ENCODE measurements at regions not wholly inside any gene's neighbourhood (a gene's known extent, or its start where the extent isn't known, plus 50 kb on each side); places are given as distances from the start of the nearest gene placed in this dataset.
A peak's percentile ranks its signal among the peaks of the same experiment; 100 is the strongest.

DNA sequence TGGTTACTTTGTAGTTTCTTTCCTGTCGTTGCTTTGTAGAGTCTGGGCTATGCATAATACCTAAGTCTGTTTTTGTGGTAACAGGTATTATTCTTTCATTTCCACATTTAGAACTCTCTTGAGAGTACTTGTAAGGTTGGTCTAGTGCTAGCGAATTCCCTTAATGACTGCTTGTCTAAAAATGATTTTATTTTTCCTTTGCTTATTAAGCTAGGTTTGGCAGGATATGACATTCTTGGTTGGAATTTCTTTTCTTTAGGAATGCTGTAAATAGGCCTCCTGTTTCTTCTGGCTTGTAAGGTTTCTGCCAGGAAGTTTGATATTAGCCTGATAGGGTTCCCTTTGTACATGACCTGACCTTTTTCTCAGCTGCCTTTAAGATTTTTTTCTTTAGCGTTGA is 70.1 kb upstream of the SGO1 start:
- TF ChIP-seq POLR2A (IDR thresholded peaks at IDR 0.05) = no peak
- TF ChIP-seq POLR2AphosphoS5 (IDR thresholded peaks at IDR 0.05; ENCODE audit: insufficient read depth in 1 of 2, low read depth in 1 of 2) = peak in 1 of 2 donors; percentile 54
- TF ChIP-seq, protein P1, sequence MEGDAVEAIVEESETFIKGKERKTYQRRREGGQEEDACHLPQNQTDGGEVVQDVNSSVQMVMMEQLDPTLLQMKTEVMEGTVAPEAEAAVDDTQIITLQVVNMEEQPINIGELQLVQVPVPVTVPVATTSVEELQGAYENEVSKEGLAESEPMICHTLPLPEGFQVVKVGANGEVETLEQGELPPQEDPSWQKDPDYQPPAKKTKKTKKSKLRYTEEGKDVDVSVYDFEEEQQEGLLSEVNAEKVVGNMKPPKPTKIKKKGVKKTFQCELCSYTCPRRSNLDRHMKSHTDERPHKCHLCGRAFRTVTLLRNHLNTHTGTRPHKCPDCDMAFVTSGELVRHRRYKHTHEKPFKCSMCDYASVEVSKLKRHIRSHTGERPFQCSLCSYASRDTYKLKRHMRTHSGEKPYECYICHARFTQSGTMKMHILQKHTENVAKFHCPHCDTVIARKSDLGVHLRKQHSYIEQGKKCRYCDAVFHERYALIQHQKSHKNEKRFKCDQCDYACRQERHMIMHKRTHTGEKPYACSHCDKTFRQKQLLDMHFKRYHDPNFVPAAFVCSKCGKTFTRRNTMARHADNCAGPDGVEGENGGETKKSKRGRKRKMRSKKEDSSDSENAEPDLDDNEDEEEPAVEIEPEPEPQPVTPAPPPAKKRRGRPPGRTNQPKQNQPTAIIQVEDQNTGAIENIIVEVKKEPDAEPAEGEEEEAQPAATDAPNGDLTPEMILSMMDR (IDR thresholded peaks at IDR 0.05) = no peak
- no peak overlapping the region for H3K4me3 ChIP-seq
- H3K4me1 ChIP-seq = no peaks in the 10 kb centered on the region
- no peaks in the 10 kb centered on the region for H3K9me3 ChIP-seq
- DNase-seq (ENCODE audit: extremely low spot score in 2 of 2) = no peak
- H3K27me3 ChIP-seq = no peaks in the 10 kb centered on the region
- H3K36me3 ChIP-seq = no peaks in the 10 kb centered on the region
- intact Hi-C loops (cut with DNase I) = no loop called here
- no peak overlapping the region for H3K27ac ChIP-seq

DNA sequence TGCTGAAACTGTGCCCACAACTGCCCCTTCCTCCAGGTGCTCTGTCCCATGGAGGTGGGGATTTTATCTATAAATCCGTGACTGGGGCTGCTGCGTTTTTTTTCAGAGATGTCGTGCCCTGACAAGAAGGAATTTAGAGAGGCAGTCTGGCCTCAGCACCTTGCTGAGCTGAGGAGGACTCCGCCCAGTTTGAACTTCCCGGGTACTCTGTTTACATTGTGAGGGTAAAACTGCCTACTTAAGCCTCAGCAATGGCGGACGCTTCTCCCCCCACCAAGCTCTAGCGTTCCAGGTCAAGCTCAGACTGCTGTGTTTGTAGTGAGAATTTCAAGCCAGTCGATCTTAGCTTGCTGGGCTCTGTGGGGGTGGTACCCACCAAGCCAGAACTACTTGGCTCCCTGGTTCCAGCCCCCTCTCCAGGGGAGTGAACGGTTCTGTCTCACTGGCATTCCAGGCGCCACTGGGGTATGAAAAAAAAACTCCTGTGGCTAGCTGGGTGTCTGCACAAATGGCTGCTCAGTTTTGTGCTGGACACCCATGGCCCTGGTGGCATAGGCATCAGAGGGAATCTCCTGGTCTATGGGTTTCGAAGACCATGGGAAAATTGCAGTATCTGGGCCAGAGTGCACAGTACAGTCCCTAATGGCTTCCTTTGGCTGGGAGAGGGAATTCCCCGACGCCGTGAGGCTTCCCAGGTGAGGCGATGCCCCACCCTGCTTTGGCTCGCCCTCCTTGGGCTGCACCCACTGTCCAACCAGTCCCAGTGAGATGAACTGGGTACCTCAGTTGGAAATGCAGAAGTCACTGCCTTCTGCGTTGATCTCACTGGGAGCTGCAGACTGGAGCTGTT is 68.5 kb upstream of the SGO1 start:
- Histone ChIP-seq H3K9me3 (no peaks in the 10 kb centered on the region), H3K27ac (no peak overlapping the region), H3K4me1 (no peaks in the 10 kb centered on the region), H3K27me3 (no peaks in the 10 kb centered on the region), H3K36me3 (no peaks in the 10 kb centered on the region), H3K4me3 (no peak overlapping the region)
- intact Hi-C loops (cut with DNase I) = no loop called here
- DNase-seq (ENCODE audit: extremely low spot score in 2 of 2) = no peak
- TF ChIP-seq, protein P1 (IDR thresholded peaks at IDR 0.05) = no peak
- TF ChIP-seq POLR2A (IDR thresholded peaks at IDR 0.05) = no peak
- TF ChIP-seq POLR2AphosphoS5 (IDR thresholded peaks at IDR 0.05; ENCODE audit: insufficient read depth in 1 of 2, low read depth in 1 of 2) = no peak

DNA sequence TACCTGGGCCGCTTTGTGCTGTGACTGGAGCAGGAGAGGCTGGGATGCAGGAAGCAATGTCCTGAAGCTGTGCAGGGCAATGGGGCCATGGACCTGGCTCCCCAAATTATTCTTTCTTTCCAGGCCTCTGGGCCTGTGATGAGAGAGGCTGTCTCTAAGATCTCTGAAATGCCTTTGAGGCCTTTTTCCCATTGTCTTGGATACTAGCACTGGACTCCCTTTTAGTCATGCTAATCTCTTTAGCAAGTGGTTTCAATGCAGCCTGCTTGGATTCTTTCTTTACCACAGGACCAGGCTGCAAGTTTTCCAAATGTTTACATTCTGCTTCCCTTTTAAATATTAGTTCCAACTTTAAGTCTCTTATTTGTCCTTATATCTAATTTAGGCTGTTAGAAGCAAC is 64.8 kb upstream of the SGO1 start:
- Histone ChIP-seq H3K27me3 (no peaks in the 10 kb centered on the region), H3K4me3 (no peak overlapping the region), H3K9me3 (no peaks in the 10 kb centered on the region), H3K36me3 (no peaks in the 10 kb centered on the region), H3K4me1 (no peaks in the 10 kb centered on the region), H3K27ac (no peak overlapping the region)
- TF ChIP-seq, protein P1 (IDR thresholded peaks at IDR 0.05) = no peak
- TF ChIP-seq POLR2AphosphoS5 (IDR thresholded peaks at IDR 0.05; ENCODE audit: insufficient read depth in 1 of 2, low read depth in 1 of 2) (no peak), POLR2A (IDR thresholded peaks at IDR 0.05) (no peak)
- no peak for DNase-seq (ENCODE audit: extremely low spot score in 2 of 2)
- intact Hi-C loops (cut with DNase I) = no loop called here

DNA sequence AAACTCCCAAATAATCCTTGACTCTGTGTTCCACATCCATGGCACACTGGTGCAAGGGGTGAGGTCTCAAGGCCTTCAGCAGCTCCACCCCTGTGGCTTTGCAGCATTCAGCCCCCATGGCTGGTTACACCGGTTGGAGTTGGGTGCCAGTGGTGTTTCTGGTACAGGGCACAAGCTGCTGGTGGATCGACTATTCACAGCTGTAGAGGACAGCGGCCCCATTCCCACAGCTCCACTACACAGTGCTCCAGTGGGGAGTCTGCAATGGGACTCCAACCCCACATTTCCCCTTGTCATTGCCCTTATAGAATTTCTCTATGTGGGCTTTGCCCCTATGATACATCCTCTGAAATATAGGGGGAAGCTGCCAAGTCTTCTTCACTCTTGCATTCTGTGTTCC is 64.3 kb upstream of the SGO1 start:
- Histone ChIP-seq H3K36me3 (no peaks in the 10 kb centered on the region), H3K27ac (no peak overlapping the region), H3K9me3 (no peaks in the 10 kb centered on the region), H3K4me1 (no peaks in the 10 kb centered on the region), H3K4me3 (no peak overlapping the region), H3K27me3 (no peaks in the 10 kb centered on the region)
- intact Hi-C loops (cut with DNase I) = no loop called here
- TF ChIP-seq POLR2AphosphoS5 (IDR thresholded peaks at IDR 0.05; ENCODE audit: insufficient read depth in 1 of 2, low read depth in 1 of 2) = no peak
- no peak for TF ChIP-seq POLR2A (IDR thresholded peaks at IDR 0.05)
- TF ChIP-seq, protein P1 (IDR thresholded peaks at IDR 0.05) = no peak
- no peak for DNase-seq (ENCODE audit: extremely low spot score in 2 of 2)

DNA sequence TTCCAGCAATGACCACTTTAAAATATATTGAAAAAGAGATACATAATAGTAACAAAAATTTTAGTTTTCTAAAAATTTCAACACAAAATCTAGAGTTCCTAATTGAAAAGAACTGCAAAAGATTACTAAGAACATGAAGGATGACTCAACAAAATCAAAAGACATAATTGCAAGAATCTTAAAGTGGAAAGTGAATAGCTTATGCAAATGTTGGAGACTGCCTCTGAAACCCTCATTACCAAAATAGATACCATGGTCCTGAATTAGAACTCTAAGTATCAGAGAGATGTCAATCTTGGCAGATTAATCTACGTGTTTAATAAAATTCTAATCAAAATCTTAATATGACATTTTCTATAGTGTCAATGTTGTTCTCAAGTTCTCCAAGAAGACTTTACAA is 60.7 kb upstream of the SGO1 start:
- TF ChIP-seq POLR2AphosphoS5 (IDR thresholded peaks at IDR 0.05; ENCODE audit: insufficient read depth in 1 of 2, low read depth in 1 of 2) (no peak), POLR2A (IDR thresholded peaks at IDR 0.05) (no peak)
- Histone ChIP-seq H3K27me3 (no peaks in the 10 kb centered on the region), H3K4me1 (no peaks in the 10 kb centered on the region), H3K9me3 (no peaks in the 10 kb centered on the region), H3K27ac (no peak overlapping the region), H3K36me3 (no peaks in the 10 kb centered on the region), H3K4me3 (no peak overlapping the region)
- intact Hi-C loops (cut with DNase I) = no loop called here
- no peak for DNase-seq (ENCODE audit: extremely low spot score in 2 of 2)

Data from vagina (tissue), 2 donors.